ENCODE measurements at regions not wholly inside any gene's neighbourhood (a gene's known extent, or its start where the extent isn't known, plus 50 kb on each side); places are given as distances from the start of the nearest gene placed in this dataset.

GRCh38 chr5:148708854-148709253 is 54.5 kb upstream of the HTR4 start:
- DNase-seq (ENCODE audit: low read depth), result no peak

- no peak for DNase-seq (ENCODE audit: low read depth)
These were observed 57.6 kb upstream of the HTR4 start for GRCh38 chr5:148711961-148712360.

- DNase-seq (ENCODE audit: low read depth), result no peak
These were observed 59.6 kb upstream of the HTR4 start for GRCh38 chr5:148713735-148714508.

GRCh38 chr5:148716716-148717115 is 62.4 kb upstream of the HTR4 start:
- no peak for DNase-seq (ENCODE audit: low read depth)

- DNase-seq (ENCODE audit: low read depth), result no peak
These were observed 63.3 kb upstream of the HTR4 start for GRCh38 chr5:148717668-148718067.

- no peak for DNase-seq (ENCODE audit: low read depth)
These were observed 65.3 kb upstream of the HTR4 start for GRCh38 chr5:148719605-148720004.

- no peak for DNase-seq (ENCODE audit: low read depth)
These were observed 65.9 kb upstream of the HTR4 start for GRCh38 chr5:148720257-148720656.

GRCh38 chr5:148723143-148723542 is 68.8 kb upstream of the HTR4 start:
- DNase-seq (ENCODE audit: low read depth), result no peak

- DNase-seq (ENCODE audit: low read depth), result no peak
These were observed 71.3 kb upstream of the HTR4 start for GRCh38 chr5:148725675-148726074.

GRCh38 chr5:148729182-148729581 is 74.9 kb upstream of the HTR4 start:
- DNase-seq (ENCODE audit: low read depth), result no peak

- DNase-seq (ENCODE audit: low read depth), result peak; percentile 53
These were observed 75.9 kb upstream of the HTR4 start for GRCh38 chr5:148730270-148730669.

GRCh38 chr5:148730942-148731898 is 76.9 kb upstream of the HTR4 start:
- DNase-seq (ENCODE audit: low read depth), result peak; percentile 70

- no peak for DNase-seq (ENCODE audit: low read depth)
These were observed 78.4 kb upstream of the HTR4 start for GRCh38 chr5:148732692-148733091.

- peak; percentile 43 for DNase-seq (ENCODE audit: low read depth)
These were observed 79.5 kb upstream of the HTR4 start for GRCh38 chr5:148733601-148734438.

- no peak for DNase-seq (ENCODE audit: low read depth)
These were observed 80.2 kb upstream of the HTR4 start for GRCh38 chr5:148734518-148734917.

GRCh38 chr5:148735301-148735835 is 81.0 kb upstream of the HTR4 start:
- DNase-seq (ENCODE audit: low read depth), result no peak

- no peak for DNase-seq (ENCODE audit: low read depth)
These were observed 84.7 kb upstream of the HTR4 start for GRCh38 chr5:148739023-148739422.

GRCh38 chr5:148739524-148739923 is 85.2 kb upstream of the HTR4 start:
- DNase-seq (ENCODE audit: low read depth), result no peak

GRCh38 chr5:148740079-148740858 is 85.9 kb upstream of the HTR4 start:
- DNase-seq (ENCODE audit: low read depth), result no peak

GRCh38 chr5:148740966-148741742 is 85.3 kb upstream of the ADRB2 start:
- peak; percentile 59 for DNase-seq (ENCODE audit: low read depth)
